ENCODE measurements at regions not wholly inside any gene's neighbourhood (a gene's known extent, or its start where the extent isn't known, plus 50 kb on each side); places are given as distances from the start of the nearest gene placed in this dataset.

- TF ChIP-seq MGA (IDR thresholded peaks at IDR 0.05), result no peak
- no peak for TF ChIP-seq HNRNPH1 (optimal IDR thresholded peaks at IDR 0.05; ENCODE audit: low read depth, low read length)
These were observed 1078.7 kb upstream of the ATXN8OS start (continued) for GRCh38 chr13:69028936-69029335.

Measured in K562 (cell line).